ENCODE measurements at regions not wholly inside any gene's neighbourhood (a gene's known extent, or its start where the extent isn't known, plus 50 kb on each side); places are given as distances from the start of the nearest gene placed in this dataset.

GRCh38 chr3:117398141-117398899, 688.7 kb downstream of the TUSC7 start:
- no peak for DNase-seq (ENCODE audit: low read depth)

GRCh38 chr3:117399311-117400078, 689.9 kb downstream of the TUSC7 start:
- DNase-seq (ENCODE audit: low read depth): peak; percentile 54

- no peak for DNase-seq (ENCODE audit: low read depth)
These were observed 690.7 kb downstream of the TUSC7 start for GRCh38 chr3:117400303-117400702.

DNA sequence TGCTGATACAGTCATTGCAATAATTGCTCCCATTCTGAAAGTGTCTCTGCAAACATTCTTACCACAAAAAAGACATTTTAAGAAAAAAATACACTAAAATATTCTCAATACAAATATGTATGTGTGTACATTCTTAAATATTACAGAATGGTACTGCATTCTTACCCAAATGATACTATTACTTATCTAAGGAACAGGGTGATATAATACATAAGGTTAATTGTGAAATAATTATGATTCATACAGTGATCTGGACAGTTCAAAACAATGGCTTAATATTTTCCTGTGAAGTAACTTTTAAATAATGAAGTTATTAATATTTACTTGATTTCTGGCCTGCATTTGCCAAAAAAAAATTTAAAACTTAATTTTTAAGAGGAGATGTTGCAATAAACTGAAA, 694.6 kb downstream of the TUSC7 start:
- DNase-seq (ENCODE audit: low read depth): no peak

DNA sequence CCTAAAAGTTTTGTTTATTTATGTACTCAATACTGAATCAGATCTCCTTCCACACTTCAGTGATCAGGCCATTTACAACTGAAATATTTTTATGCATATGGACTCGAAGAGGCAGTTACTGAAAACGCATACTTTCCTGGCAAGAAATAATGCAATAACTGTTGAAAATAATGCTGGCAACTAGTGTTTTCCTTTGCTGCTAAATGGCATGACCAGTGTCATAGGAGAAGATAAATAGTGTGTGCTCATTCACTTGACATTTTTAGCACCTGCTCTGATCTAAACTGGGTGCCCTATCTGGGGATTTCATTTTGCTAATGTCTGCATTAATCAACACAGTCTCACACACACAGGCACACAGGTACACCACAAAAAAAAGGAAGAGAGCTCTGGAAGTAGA, 695.2 kb downstream of the TUSC7 start:
- no peak for DNase-seq (ENCODE audit: low read depth)

DNA sequence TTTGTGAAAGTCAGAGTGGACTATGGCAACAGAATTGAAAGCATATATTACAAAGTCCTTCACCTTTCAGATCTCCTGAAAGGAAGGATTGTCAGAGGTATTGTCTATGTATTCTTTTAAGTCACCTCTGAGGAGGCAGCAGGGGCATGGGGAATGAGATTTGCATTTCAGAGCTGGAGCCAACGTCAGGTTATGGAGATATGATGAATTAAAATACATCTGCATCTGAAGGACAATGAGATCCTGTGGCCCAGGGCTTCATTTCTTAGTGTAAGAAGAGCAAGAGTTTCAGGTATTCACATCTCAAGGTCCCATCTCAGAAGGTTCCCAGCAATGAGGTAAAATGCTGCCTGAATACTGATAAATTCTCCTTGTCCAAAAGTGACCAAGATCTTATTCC, 695.8 kb downstream of the TUSC7 start:
- DNase-seq (ENCODE audit: low read depth): no peak

- peak; percentile 14 for DNase-seq (ENCODE audit: low read depth)
These were observed 697.7 kb downstream of the TUSC7 start for GRCh38 chr3:117407317-117407716.

DNA sequence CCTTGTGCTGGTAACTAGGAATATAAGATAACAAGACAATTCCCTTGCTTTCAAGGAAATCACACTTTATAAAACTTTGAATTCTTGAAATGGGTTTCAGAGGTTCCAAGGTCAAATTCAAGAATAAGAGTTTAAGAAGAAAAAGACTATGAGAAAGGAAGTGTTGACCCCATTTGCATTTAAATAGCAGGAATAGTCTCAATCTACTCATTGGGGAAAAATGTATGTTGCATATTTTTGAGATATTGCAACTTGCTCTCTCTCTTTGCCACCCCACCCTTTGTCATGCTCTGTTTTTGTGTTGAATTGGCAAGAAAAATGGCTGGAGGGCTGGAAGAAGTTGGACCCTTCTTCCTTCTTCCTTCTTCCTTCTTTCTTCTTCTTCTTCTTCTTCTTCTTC, 699.2 kb downstream of the TUSC7 start:
- DNase-seq (ENCODE audit: low read depth): no peak

DNA sequence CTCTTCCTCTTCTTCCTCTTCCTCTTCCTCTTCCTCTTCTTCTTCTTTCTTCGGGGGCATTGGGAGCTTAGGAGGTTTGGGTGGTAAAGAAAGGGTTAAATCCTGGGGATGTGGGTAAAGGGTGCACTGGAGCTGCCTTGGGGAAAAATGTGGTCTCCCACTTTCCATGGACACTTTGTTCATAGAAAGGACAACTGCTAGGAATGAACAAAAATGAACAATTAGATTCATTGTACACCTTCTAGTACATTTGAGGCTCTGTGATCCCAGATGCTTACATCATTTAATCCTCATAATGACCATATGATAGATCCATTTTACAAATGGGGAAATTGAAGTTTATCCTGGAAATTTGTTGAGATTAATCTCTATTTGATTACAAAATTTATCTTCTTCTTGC, 699.7 kb downstream of the TUSC7 start:
- no peak for DNase-seq (ENCODE audit: low read depth)

DNA sequence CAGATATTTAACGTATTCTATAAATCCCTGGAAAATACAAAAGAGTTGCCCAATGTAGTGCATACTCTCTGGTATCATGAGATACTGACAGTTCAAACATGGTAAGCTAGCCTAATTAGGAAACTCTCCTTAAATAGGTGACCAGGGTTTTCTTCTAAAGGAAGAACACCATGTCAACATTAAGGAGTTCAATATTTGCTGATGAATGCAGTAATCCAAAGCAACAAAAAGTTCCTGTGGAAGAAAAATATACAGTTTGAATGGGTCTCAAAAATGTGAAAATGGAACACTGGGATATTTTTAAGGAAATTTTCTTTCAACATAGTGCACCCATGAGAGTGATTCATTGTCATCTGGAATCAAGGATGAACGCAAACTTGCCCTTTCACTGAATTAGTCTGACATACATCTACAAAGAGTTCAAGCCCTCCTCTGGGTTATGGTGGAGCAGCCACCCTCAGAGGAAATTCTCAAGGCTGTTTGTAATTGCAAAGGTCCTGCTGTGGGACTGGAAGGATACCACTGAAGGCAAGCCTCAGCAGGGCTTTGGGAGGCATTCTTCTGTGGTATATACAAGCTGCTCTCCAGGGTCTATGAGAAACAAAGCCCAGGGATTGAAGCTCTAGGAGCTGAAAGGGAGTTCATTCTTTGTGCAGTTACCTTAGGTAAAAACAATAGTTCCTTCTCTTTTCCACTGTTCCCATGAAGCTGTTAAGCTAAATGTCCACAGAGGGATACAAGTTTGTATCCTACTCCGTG, 700.3 kb downstream of the TUSC7 start:
- DNase-seq (ENCODE audit: low read depth): no peak

GRCh38 chr3:117411971-117412370, 702.4 kb downstream of the TUSC7 start:
- DNase-seq (ENCODE audit: low read depth): no peak

- DNase-seq (ENCODE audit: low read depth): no peak
These were observed 707.8 kb downstream of the TUSC7 start for GRCh38 chr3:117417411-117417810.

DNA sequence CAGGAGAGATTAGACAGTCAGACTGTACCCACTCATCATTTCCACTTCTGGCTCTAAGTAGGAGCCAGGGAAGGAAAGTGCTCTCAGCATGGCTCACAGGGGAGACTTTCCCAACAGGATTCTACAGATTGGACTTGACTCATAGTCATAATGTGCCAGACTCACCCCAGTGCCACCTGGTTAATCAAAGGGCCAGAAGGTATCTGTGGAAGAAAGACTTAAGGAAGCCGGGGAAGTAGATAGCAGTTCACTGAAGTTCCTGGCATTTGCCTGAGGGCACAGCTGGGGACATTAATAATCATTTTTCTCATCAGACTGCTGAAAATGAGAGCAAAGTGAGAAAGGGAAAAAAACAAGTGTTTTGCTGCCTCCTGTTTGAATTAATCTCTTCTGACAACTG, 717.5 kb downstream of the TUSC7 start:
- no peak for DNase-seq (ENCODE audit: low read depth)

- no peak for DNase-seq (ENCODE audit: low read depth)
These were observed 723.8 kb downstream of the TUSC7 start for GRCh38 chr3:117433427-117433826.

DNA sequence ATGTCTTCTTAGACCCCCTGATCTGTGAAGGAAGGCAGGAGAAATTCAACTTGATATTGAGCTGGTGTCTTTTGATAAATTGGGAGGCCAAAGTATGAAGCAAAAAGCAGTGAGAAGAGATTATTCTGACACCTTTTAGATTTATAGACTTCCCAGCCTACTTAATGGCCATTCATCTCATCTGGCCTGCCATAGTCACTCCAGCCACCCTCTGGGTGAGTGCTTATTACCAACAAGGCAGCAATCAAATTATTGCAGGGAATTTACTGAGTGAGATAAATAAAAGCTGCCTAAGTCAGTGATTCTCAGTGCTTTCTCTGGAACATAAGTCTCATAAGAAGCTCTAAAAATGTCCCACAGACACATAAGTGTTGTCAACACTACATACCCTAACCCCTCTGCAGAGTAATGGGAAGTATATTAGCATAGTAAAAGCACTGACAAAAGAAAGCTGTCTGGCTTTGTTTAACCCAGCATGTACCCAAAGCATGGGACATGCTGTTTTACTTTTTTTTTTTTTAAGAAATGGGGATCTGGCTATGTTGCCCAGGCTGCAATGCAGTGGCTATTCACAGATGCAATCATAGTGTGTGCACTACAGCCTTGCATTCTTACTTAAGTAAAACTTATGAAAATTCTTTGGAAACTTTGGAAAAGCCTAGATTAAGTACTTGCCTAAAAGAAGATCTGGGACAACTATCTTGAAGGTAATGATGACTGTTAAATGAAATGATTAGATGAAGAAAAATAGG, 725.3 kb downstream of the TUSC7 start:
- no peak for DNase-seq (ENCODE audit: low read depth)

GRCh38 chr3:117435506-117435905, 725.9 kb downstream of the TUSC7 start:
- DNase-seq (ENCODE audit: low read depth): no peak

GRCh38 chr3:117439812-117440211, 730.2 kb downstream of the TUSC7 start:
- no peak for DNase-seq (ENCODE audit: low read depth)

GRCh38 chr3:117441851-117442250, 732.3 kb downstream of the TUSC7 start:
- no peak for DNase-seq (ENCODE audit: low read depth)

DNA sequence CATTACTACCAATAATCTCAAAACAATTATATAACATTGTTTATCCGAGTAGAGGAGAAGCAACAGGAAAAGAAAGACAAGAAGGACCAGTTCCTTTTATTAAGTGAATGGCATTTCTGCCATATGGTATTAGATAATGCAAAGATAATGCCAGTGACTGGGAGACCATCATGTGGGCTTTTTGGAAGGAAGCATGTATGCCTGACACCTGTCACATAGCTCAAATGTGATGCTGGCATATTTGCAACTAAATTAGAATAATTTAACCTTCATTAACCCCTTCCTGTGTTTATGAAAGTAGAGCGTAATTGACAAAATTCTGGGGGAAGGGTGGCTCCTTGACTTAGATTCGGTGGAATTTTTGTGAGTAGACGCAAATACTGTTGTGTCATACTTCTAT, 733.0 kb downstream of the TUSC7 start:
- DNase-seq (ENCODE audit: low read depth): no peak

GRCh38 chr3:117443014-117443413, 733.4 kb downstream of the TUSC7 start:
- DNase-seq (ENCODE audit: low read depth): peak; percentile 9

- DNase-seq (ENCODE audit: low read depth): no peak
These were observed 734.6 kb downstream of the TUSC7 start for GRCh38 chr3:117444175-117444574.

Data from myocyte (in vitro differentiated cells).